IPS-18c (cell line): ENCODE measurements at regions not wholly inside any gene's neighbourhood (a gene's known extent, or its start where the extent isn't known, plus 50 kb on each side); places are given as distances from the start of the nearest gene placed in this dataset.

Source experiments
- H3K4me3 ChIP-seq: 2 replicates; pipeline ENCODE4 v1.7.0; 2013; ENCODE audit warnings: low read depth, mild to moderate bottlenecking, low read length, moderate library complexity; ENCODE audit not compliant: insufficient read depth
- H3K9me3 ChIP-seq: one replicate; pipeline ENCODE4 v1.6.1; 2013; ENCODE audit warnings: mild to moderate bottlenecking, low read length, moderate library complexity; ENCODE audit not compliant: control insufficient read depth, insufficient read depth

GRCh38 chr18:34159691-34160185, 65.0 kb downstream of the NOL4 start:
- H3K4me3 ChIP-seq, result peak overlapping the region; percentile 52; the same call in 1 of the 2 replicates
- H3K9me3 ChIP-seq, result peaks cover 2% of the 10 kb centered on the region

GRCh38 chr18:34158881-34159690, 65.6 kb downstream of the NOL4 start:
- peaks cover 2% of the 10 kb centered on the region for H3K9me3 ChIP-seq
- H3K4me3 ChIP-seq, result peak overlapping the region; percentile 52

- Histone ChIP-seq H3K9me3 (no peaks in the 10 kb centered on the region), H3K4me3 (no peak overlapping the region)
These were observed 71.0 kb downstream of the NOL4 start for GRCh38 chr18:34153711-34154110.

- Histone ChIP-seq H3K4me3 (no peak overlapping the region), H3K9me3 (no peaks in the 10 kb centered on the region)
These were observed 93.7 kb downstream of the NOL4 start for GRCh38 chr18:34131006-34131405.

- Histone ChIP-seq H3K4me3 (no peak overlapping the region), H3K9me3 (no peaks in the 10 kb centered on the region)
These were observed 96.3 kb downstream of the NOL4 start for GRCh38 chr18:34128436-34128835.

- H3K9me3 ChIP-seq, result no peaks in the 10 kb centered on the region
- no peak overlapping the region for H3K4me3 ChIP-seq
These were observed 98.6 kb downstream of the NOL4 start for GRCh38 chr18:34126121-34126520.

GRCh38 chr18:34122724-34123334, 101.9 kb downstream of the NOL4 start:
- Histone ChIP-seq H3K9me3 (no peaks in the 10 kb centered on the region), H3K4me3 (no peak overlapping the region)

GRCh38 chr18:34121200-34121721, 103.5 kb downstream of the NOL4 start:
- Histone ChIP-seq H3K4me3 (no peak overlapping the region), H3K9me3 (no peaks in the 10 kb centered on the region)

GRCh38 chr18:34120294-34120693, 104.4 kb downstream of the NOL4 start:
- Histone ChIP-seq H3K9me3 (no peaks in the 10 kb centered on the region), H3K4me3 (no peak overlapping the region)

GRCh38 chr18:34117319-34117718, 107.4 kb downstream of the NOL4 start:
- Histone ChIP-seq H3K9me3 (no peaks in the 10 kb centered on the region), H3K4me3 (no peak overlapping the region)

- Histone ChIP-seq H3K9me3 (no peaks in the 10 kb centered on the region), H3K4me3 (no peak overlapping the region)
These were observed 109.2 kb downstream of the NOL4 start for GRCh38 chr18:34115409-34116081.

GRCh38 chr18:34114996-34115395, 109.7 kb downstream of the NOL4 start:
- Histone ChIP-seq H3K9me3 (no peaks in the 10 kb centered on the region), H3K4me3 (no peak overlapping the region)

- Histone ChIP-seq H3K4me3 (no peak overlapping the region), H3K9me3 (no peaks in the 10 kb centered on the region)
These were observed 116.5 kb downstream of the NOL4 start for GRCh38 chr18:34108206-34108605.

GRCh38 chr18:34098109-34098508, 126.6 kb downstream of the NOL4 start:
- Histone ChIP-seq H3K4me3 (no peak overlapping the region), H3K9me3 (no peaks in the 10 kb centered on the region)

- Histone ChIP-seq H3K4me3 (no peak overlapping the region), H3K9me3 (no peaks in the 10 kb centered on the region)
These were observed 127.4 kb downstream of the NOL4 start for GRCh38 chr18:34097312-34097711.

GRCh38 chr18:34094148-34094547, 130.6 kb downstream of the NOL4 start:
- Histone ChIP-seq H3K9me3 (no peaks in the 10 kb centered on the region), H3K4me3 (no peak overlapping the region)

GRCh38 chr18:34092796-34093195, 131.9 kb downstream of the NOL4 start:
- no peaks in the 10 kb centered on the region for H3K9me3 ChIP-seq
- H3K4me3 ChIP-seq, result no peak overlapping the region

- Histone ChIP-seq H3K4me3 (no peak overlapping the region), H3K9me3 (no peaks in the 10 kb centered on the region)
These were observed 138.3 kb downstream of the NOL4 start for GRCh38 chr18:34086370-34086769.
